NCI-H69 (cell line): ENCODE measurements at regions not wholly inside any gene's neighbourhood (a gene's known extent, or its start where the extent isn't known, plus 50 kb on each side); places are given as distances from the start of the nearest gene placed in this dataset.
A peak's percentile ranks its signal among the peaks of the same experiment; 100 is the strongest.
"Not testable (repeated sequence)": the region's sequence is repeated elsewhere in the genome, so short reads cannot be mapped to it uniquely, and the experiment has no call there.

Experiments used
- DNase-seq: peaks from one replicate; lab custom pipeline; 2025; lab: John Stamatoyannopoulos, UW

DNA sequence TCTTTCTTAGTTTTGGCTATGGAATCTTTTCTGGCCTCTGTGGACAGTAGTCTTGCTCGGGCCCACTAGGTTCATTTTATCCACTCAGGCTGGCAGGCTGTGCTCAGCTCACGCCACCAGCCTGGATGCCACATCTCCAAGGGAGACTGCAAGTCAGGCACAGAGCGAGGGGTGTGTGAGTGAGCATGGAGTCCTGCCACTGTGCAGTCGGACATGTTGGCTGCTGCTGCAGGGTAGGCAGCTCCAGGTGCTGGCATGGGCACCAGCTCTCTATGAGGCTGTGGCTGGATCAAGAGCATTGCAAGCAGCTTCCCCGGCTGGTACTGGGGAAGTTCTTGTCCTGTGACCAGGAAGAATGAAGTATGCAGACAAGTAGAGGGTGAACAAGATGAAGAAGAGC is 158.9 kb downstream of the PCTP start:
- DNase-seq, result no peak

DNA sequence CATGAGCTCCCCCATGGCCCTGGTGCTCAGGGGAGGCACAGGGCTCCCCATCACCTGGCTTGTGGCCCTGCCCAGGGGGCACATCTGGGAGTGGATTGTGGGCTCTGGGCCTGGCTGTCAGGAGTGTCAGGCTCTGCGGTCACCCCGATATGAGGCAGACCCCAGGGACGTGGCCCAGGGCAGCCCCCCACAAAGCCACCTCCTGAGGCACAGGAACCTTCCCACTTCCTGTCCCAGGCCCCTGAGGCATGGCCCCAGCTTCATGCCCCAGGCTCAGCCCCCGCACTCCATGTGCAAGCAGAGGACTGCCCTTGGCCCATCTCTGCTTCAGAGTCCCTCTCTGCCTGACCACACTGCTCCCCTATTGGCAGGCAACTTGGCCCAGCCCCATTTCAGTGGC is 160.3 kb downstream of the PCTP start:
- DNase-seq, result no peak

GRCh38 chr17:55925440-55925839 is 174.6 kb downstream of the PCTP start:
- no peak for DNase-seq

- DNase-seq, result peak; percentile 75
These were observed 175.6 kb downstream of the PCTP start for GRCh38 chr17:55926276-55926990.

- DNase-seq, result no peak
These were observed 179.5 kb downstream of the PCTP start for GRCh38 chr17:55930291-55930809.

DNA sequence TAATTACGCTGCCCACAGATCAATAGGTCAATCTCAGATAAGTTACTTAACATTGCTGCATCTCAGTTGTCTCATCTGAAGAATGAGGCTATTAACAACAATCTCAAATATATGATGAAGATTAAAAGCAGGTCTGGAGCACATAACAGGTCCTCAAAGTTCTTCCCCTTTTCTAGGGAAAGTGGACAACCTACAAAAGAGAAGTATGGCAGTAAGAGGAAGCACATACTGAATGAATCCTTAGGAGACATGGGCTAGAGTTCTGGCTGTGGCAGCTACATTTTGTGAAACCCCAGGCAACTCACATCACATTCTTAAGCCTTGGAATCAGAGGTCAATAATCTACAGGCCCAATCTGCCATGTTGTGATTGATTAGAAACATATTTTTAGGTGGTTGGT is 180.6 kb downstream of the PCTP start:
- DNase-seq, result no peak

DNA sequence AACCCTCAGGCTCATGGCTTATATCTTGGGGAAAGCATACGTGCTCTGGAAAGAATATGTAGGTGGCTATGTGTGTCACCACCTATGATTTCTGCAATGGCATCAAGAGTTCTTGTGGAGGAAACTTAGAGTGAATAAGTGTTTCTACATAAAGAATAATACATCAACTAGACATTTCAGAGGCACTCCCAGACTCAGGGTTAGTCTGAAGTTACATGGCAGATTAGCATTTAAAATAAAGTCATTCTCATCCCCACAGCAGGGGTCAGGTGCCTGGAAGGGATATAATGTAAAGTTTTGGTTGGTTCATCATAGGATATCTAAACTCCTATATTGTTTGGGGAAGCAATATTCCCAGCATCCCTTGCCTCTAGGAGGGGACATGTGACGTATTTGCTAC is 182.1 kb downstream of the PCTP start:
- DNase-seq, result no peak

- peak; percentile 8 for DNase-seq
These were observed 188.4 kb downstream of the PCTP start for GRCh38 chr17:55939181-55939810.

DNA sequence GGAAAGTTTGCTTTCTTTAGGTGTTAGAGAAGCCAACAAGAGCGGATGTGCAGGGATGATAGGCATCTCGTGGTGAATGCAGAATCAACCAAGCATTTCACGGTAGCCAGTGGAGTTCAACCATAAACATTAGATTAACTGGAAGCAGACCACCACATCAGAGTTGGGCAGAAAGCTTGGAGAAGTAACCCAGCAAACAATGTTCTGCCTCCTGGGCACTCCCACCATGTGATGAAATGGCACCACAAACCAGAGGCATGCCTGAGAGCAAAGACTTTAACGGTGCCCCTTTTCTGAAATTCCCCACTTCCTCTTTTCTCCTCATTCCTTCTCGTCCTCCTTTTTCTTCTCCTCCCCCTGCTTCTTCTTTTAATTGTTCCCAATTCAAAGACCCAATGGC is 193.5 kb upstream of the ANKFN1 start:
- DNase-seq, result no peak

- DNase-seq, result no peak
These were observed 191.9 kb upstream of the ANKFN1 start for GRCh38 chr17:55961386-55961785.

GRCh38 chr17:55962951-55963401 is 190.3 kb upstream of the ANKFN1 start:
- peak; percentile 37 for DNase-seq

DNA sequence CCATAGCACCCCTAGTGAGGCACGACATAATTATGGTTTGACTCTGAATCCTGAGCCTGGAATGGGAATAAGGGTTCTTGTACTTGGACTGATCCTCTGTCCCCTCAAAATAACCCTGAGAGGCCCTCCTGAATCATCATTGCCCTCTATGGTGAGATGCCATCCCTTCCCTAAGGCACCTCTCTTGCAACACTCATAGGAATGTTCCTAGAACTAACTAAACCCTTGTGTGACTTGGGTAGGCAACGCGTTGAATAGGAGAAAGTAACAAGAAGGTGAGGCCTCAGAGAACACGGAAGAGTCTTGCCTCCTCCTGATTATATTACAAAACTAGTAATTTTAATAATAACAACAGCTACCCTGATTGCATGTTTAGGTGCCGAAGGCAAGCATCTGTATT is 189.1 kb upstream of the ANKFN1 start:
- no peak for DNase-seq

GRCh38 chr17:55965051-55965450 is 188.2 kb upstream of the ANKFN1 start:
- no peak for DNase-seq

- DNase-seq, result peak; percentile 74
These were observed 183.5 kb upstream of the ANKFN1 start for GRCh38 chr17:55969562-55970324.

DNA sequence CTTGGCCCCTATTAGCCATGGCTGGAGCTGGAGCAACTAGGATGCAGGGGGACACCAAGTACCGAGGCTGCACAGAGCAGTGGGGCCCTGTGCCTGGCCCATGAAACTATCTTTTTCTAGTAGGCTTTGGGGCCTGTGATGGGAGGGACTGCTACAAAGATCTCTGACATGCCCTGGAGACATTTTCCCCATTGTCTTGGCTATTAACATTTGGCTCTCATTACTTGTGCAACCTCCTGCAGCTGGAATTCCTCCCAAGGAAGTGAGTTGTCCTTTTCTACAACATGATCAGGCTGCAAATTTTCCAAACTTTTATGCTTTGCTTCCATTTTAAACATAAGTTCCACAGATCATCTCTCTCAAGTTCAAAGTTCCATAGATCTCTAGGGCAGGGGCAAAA is 174.7 kb upstream of the ANKFN1 start:
- no peak for DNase-seq

DNA sequence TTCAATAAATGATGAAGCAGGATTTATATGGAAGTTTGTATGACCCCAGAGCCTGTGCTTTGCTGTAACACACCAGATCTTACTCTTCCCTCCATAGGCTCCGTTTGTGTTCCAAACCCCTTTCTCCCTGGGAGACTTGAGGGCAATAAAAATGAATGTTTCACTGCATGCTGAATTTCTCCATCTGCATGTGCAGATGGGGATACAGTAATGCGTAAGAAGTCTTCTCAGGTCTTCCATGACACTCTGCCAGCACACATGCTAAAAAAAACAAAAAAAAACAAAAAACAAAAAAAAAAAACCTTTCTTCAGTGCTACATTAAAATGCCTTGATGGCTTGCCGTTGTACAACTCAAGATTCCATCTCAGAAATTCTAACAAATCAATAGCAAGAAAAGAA is 170.2 kb upstream of the ANKFN1 start:
- DNase-seq, result no peak

- DNase-seq, result no peak
These were observed 166.5 kb upstream of the ANKFN1 start for GRCh38 chr17:55986817-55987216.

- DNase-seq, result no peak
These were observed 164.4 kb upstream of the ANKFN1 start for GRCh38 chr17:55988861-55989260.

GRCh38 chr17:55990332-55991006 is 162.8 kb upstream of the ANKFN1 start:
- DNase-seq, result peak; percentile 13

DNA sequence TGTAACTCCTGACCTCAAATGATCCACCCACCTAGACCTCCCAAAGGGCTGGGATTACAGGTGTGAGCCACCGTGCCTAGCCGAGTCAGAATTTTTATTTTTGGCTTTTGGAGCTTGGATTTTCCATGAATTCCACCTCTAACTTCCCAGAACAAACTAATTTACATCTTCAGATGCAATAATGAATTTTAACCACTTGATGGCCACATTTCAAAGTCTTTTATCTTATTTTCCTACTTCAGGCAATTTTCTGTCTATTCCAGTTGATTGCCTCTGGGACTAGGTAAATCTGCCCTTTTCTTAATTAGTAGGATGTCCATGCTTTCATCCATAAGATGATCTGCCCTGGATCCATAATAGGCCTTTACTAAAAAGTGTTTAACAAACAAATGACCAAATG is 156.4 kb upstream of the ANKFN1 start:
- DNase-seq, result no peak

- DNase-seq, result no peak
These were observed 152.9 kb upstream of the ANKFN1 start for GRCh38 chr17:56000411-56000810.

DNA sequence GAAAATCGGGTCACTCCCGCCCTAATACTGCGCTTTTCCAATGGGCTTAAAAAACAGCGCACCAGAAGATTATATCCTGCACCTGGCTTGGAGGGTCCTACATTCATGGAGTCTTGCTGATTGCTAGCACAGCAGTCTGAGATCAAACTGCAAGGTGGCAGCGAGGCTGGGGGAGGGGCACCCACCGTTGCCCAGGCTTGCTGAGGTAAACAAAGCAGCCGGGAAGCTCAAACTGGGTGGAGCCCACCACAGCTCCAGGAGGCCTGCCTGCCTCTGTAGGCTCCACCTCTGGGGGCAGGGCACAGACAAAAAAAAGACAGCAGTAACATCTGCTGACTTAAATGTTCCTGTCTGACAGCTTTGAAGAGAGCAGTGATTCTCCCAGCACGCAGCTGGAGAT is 150.6 kb upstream of the ANKFN1 start:
- DNase-seq, result not testable (repeated sequence)
